Mucosa of rectum (tissue), 2 donors: ENCODE measurements at regions not wholly inside any gene's neighbourhood (a gene's known extent, or its start where the extent isn't known, plus 50 kb on each side); places are given as distances from the start of the nearest gene placed in this dataset.

ENCODE experiments used
- H3K27ac ChIP-seq, 2 donors: one replicate each; pipeline ENCODE4 v1.7.0; 2013; ENCODE audit warnings: inconsistent platforms in 2 of 2, low read depth in 2 of 2, low read length in 2 of 2
- H3K27me3 ChIP-seq, 2 donors: one replicate each; pipeline ENCODE4 v1.7.0; 2013; ENCODE audit warnings: low read length in 2 of 2; ENCODE audit not compliant: control insufficient read depth in 2 of 2, insufficient read depth in 2 of 2
- H3K36me3 ChIP-seq, 2 donors: one replicate each; pipeline ENCODE4 v1.7.0; 2013; ENCODE audit warnings: low read length in 2 of 2; ENCODE audit not compliant: control insufficient read depth in 2 of 2, insufficient read depth in 2 of 2
- H3K4me1 ChIP-seq, 2 donors: one replicate each; pipeline ENCODE4 v1.7.0; 2013; ENCODE audit warnings: low read length in 2 of 2, mild to moderate bottlenecking in 1 of 2; ENCODE audit not compliant: control insufficient read depth in 2 of 2, insufficient read depth in 2 of 2
- H3K4me3 ChIP-seq, 2 donors: one replicate each; pipeline ENCODE4 v1.7.0; 2013; ENCODE audit warnings: low read length in 2 of 2
- H3K9ac ChIP-seq, 2 donors: one replicate each; pipeline ENCODE4 v1.7.0; 2013; ENCODE audit warnings: low read length in 2 of 2, low read depth in 1 of 2, mild to moderate bottlenecking in 1 of 2
- H3K9me3 ChIP-seq, 2 donors: one replicate each; pipeline ENCODE4 v1.7.0; 2013; ENCODE audit warnings: low read length in 2 of 2; ENCODE audit not compliant: control insufficient read depth in 2 of 2
- donor health status: healthy.
- donor health status: Normal muscosa, but diverticular disease.

- H3K27ac ChIP-seq = no peak overlapping the region
- no peaks in the 10 kb centered on the region for H3K27me3 ChIP-seq
- H3K9me3 ChIP-seq = no peaks in the 10 kb centered on the region
- H3K36me3 ChIP-seq = no peaks in the 10 kb centered on the region
- H3K4me3 ChIP-seq = no peak overlapping the region
- no peak overlapping the region for H3K9ac ChIP-seq
- no peaks in the 10 kb centered on the region for H3K4me1 ChIP-seq
Observed at GRCh38 chr10:10160821-10161312, 856.8 kb upstream of the CELF2 start.

GRCh38 chr10:10164848-10165247 is 852.8 kb upstream of the CELF2 start:
- Histone ChIP-seq H3K9ac (no peak overlapping the region), H3K27ac (no peak overlapping the region), H3K9me3 (no peaks in the 10 kb centered on the region), H3K36me3 (no peaks in the 10 kb centered on the region), H3K4me1 (no peaks in the 10 kb centered on the region), H3K4me3 (no peak overlapping the region), H3K27me3 (no peaks in the 10 kb centered on the region)

GRCh38 chr10:10165415-10165814 is 852.3 kb upstream of the CELF2 start:
- Histone ChIP-seq H3K27ac (no peak overlapping the region), H3K9me3 (no peaks in the 10 kb centered on the region), H3K9ac (no peak overlapping the region), H3K4me3 (no peak overlapping the region), H3K27me3 (no peaks in the 10 kb centered on the region), H3K36me3 (no peaks in the 10 kb centered on the region), H3K4me1 (no peaks in the 10 kb centered on the region)

- H3K9ac ChIP-seq = no peak overlapping the region
- no peaks in the 10 kb centered on the region for H3K4me1 ChIP-seq
- H3K27ac ChIP-seq = no peak overlapping the region
- H3K27me3 ChIP-seq = no peaks in the 10 kb centered on the region
- H3K9me3 ChIP-seq = no peaks in the 10 kb centered on the region
- H3K4me3 ChIP-seq = no peak overlapping the region
- H3K36me3 ChIP-seq = no peaks in the 10 kb centered on the region
Observed at GRCh38 chr10:10178476-10178875, 839.2 kb upstream of the CELF2 start.

- Histone ChIP-seq H3K9ac (no peak overlapping the region), H3K36me3 (no peaks in the 10 kb centered on the region), H3K27ac (no peak overlapping the region), H3K27me3 (no peaks in the 10 kb centered on the region), H3K9me3 (no peaks in the 10 kb centered on the region), H3K4me3 (no peak overlapping the region), H3K4me1 (no peaks in the 10 kb centered on the region)
Observed at GRCh38 chr10:10193848-10194247, 823.8 kb upstream of the CELF2 start.

GRCh38 chr10:10196701-10197100 is 821.0 kb upstream of the CELF2 start:
- no peak overlapping the region for H3K9ac ChIP-seq
- no peaks in the 10 kb centered on the region for H3K4me1 ChIP-seq
- no peak overlapping the region for H3K4me3 ChIP-seq
- H3K27ac ChIP-seq = no peak overlapping the region
- H3K9me3 ChIP-seq = no peaks in the 10 kb centered on the region
- no peaks in the 10 kb centered on the region for H3K27me3 ChIP-seq
- H3K36me3 ChIP-seq = no peaks in the 10 kb centered on the region

- H3K9ac ChIP-seq = no peak overlapping the region
- H3K27ac ChIP-seq = no peak overlapping the region
- H3K9me3 ChIP-seq = no peaks in the 10 kb centered on the region
- H3K27me3 ChIP-seq = no peaks in the 10 kb centered on the region
- H3K36me3 ChIP-seq = no peaks in the 10 kb centered on the region
- H3K4me3 ChIP-seq = no peak overlapping the region
- H3K4me1 ChIP-seq = no peaks in the 10 kb centered on the region
Observed at GRCh38 chr10:10197423-10197822, 820.2 kb upstream of the CELF2 start.

- Histone ChIP-seq H3K27me3 (no peaks in the 10 kb centered on the region), H3K9me3 (no peaks in the 10 kb centered on the region), H3K4me3 (no peak overlapping the region), H3K9ac (no peak overlapping the region), H3K4me1 (no peaks in the 10 kb centered on the region), H3K36me3 (no peaks in the 10 kb centered on the region), H3K27ac (no peak overlapping the region)
Observed at GRCh38 chr10:10198363-10198762, 819.3 kb upstream of the CELF2 start.

GRCh38 chr10:10204415-10204814 is 813.3 kb upstream of the CELF2 start:
- H3K4me3 ChIP-seq = no peak overlapping the region
- no peaks in the 10 kb centered on the region for H3K27me3 ChIP-seq
- no peak overlapping the region for H3K27ac ChIP-seq
- no peak overlapping the region for H3K9ac ChIP-seq
- peaks cover 0 to 3% of the 10 kb centered on the region in 2 donors for H3K9me3 ChIP-seq
- H3K4me1 ChIP-seq = no peaks in the 10 kb centered on the region
- H3K36me3 ChIP-seq = no peaks in the 10 kb centered on the region

- Histone ChIP-seq H3K27me3 (no peaks in the 10 kb centered on the region), H3K36me3 (no peaks in the 10 kb centered on the region), H3K9me3 (peaks cover 0 to 3% of the 10 kb centered on the region in 2 donors), H3K27ac (no peak overlapping the region), H3K4me3 (no peak overlapping the region), H3K9ac (no peak overlapping the region), H3K4me1 (no peaks in the 10 kb centered on the region)
Observed at GRCh38 chr10:10205906-10206305, 811.8 kb upstream of the CELF2 start.

GRCh38 chr10:10207538-10207937 is 810.1 kb upstream of the CELF2 start:
- no peak overlapping the region for H3K27ac ChIP-seq
- H3K4me3 ChIP-seq = no peak overlapping the region
- H3K9ac ChIP-seq = no peak overlapping the region

More at GRCh38 chr10:10207538-10207937, 810.1 kb upstream of the CELF2 start:
- Histone ChIP-seq H3K4me1 (no peaks in the 10 kb centered on the region), H3K27me3 (no peaks in the 10 kb centered on the region), H3K36me3 (no peaks in the 10 kb centered on the region), H3K9me3 (peaks cover 0 to 3% of the 10 kb centered on the region in 2 donors)
